PC-3 (cell line): ENCODE measurements at regions not wholly inside any gene's neighbourhood (a gene's known extent, or its start where the extent isn't known, plus 50 kb on each side); places are given as distances from the start of the nearest gene placed in this dataset.

Source experiments
- ATAC-seq: fragments of 200-7000 bp; cut with Tn5 transposase; 2 replicates; pipeline ENCODE4 v1.9.1; 2020; ENCODE audit warnings: mild to moderate bottlenecking, moderate library complexity
- BruUV-seq: library from RNA; stranded (reverse); fragments of 400-500 nt; replicated peaks from 2 replicates; lab custom pipeline; 2021; lab: Mats Ljungman, UMichigan
- CTCF ChIA-PET: fragments of 300-600 bp; sonication (Branson Sonifier 250); formaldehyde crosslinking; loops from one replicate; lab custom pipeline; 2022; ENCODE audit warnings: antibody characterized with exemption; lab: Charles Lee
- POLR2A ChIA-PET: fragments of 300-600 bp; sonication (Branson Sonifier 250); formaldehyde crosslinking; loops from one replicate; lab custom pipeline; 2022; ENCODE audit warnings: antibody characterized with exemption; ENCODE audit not compliant: unreplicated experiment; lab: Charles Lee
- DNase-seq: peaks from one replicate; pipeline ENCODE4 v3.0.0-alpha.2; 2015
- H2AFZ ChIP-seq: fragments of 300-600 bp; sonication (generic); 2 replicates; pipeline ENCODE4 v1.6.0; 2016; ENCODE audit warnings: antibody characterized with exemption, low read length
- H3F3A ChIP-seq: fragments of 300-600 bp; sonication (generic); one replicate; pipeline ENCODE4 v1.6.0; 2017; ENCODE audit warnings: antibody characterized with exemption, low read length, control low read depth, mild to moderate bottlenecking; ENCODE audit not compliant: unreplicated experiment
- H3K27ac ChIP-seq: fragments of 300-600 bp; sonication (generic); 2 replicates; pipeline ENCODE4 v1.5.1; 2016; ENCODE audit warnings: mild to moderate bottlenecking, low read length
- H3K27me3 ChIP-seq: fragments of 300-600 bp; sonication (generic); 2 replicates; pipeline ENCODE4 v1.6.1; 2016; ENCODE audit warnings: low read length, mixed read lengths
- H3K36me3 ChIP-seq: fragments of 300-600 bp; sonication (generic); 2 replicates; pipeline ENCODE4 v1.6.1; 2016; ENCODE audit warnings: low read depth, mixed run types, low read length, mixed read lengths
- H3K4me1 ChIP-seq: fragments of 300-600 bp; sonication (generic); 2 replicates; pipeline ENCODE4 v1.5.1; 2016; ENCODE audit warnings: low read length; ENCODE audit not compliant: insufficient read depth
- H3K4me2 ChIP-seq: fragments of 300-600 bp; sonication (generic); 2 replicates; pipeline ENCODE4 v1.6.0; 2016; ENCODE audit warnings: low read length
- H3K4me3 ChIP-seq: fragments of 300-600 bp; sonication (generic); 2 replicates; pipeline ENCODE4 v1.5.1; 2016; ENCODE audit warnings: mild to moderate bottlenecking, low read length, mixed read lengths
- H3K79me2 ChIP-seq: fragments of 300-600 bp; sonication (generic); 2 replicates; pipeline ENCODE4 v1.6.1; 2017; ENCODE audit warnings: low read length, mixed read lengths
- H3K9ac ChIP-seq: fragments of 300-600 bp; sonication (generic); 2 replicates; pipeline ENCODE4 v1.6.0; 2016; ENCODE audit warnings: mild to moderate bottlenecking, low read length
- H3K9me2 ChIP-seq: fragments of 300-600 bp; sonication (generic); replicated peaks from 2 replicates; pipeline ENCODE4 v1.6.1; 2016; ENCODE audit warnings: mixed run types, low read length, mixed read lengths
- H3K9me3 ChIP-seq: fragments of 300-600 bp; sonication (generic); 2 replicates; pipeline ENCODE4 v1.6.1; 2016; ENCODE audit warnings: low read length, mixed read lengths
- H4K20me1 ChIP-seq: fragments of 300-600 bp; sonication (generic); 2 replicates; pipeline ENCODE4 v1.6.1; 2016; ENCODE audit warnings: low read length, mixed read lengths
- CTCF ChIP-seq: fragments of 300-600 bp; sonication (generic); conservative IDR thresholded peaks from 2 replicates; pipeline ENCODE4 v1.5.1; 2017; ENCODE audit warnings: antibody characterized with exemption, low read depth, mild to moderate bottlenecking, low read length
- EZH2 ChIP-seq: fragments of 300-600 bp; sonication (generic); IDR thresholded peaks from one replicate; pipeline ENCODE4 v1.6.1; 2017; ENCODE audit warnings: antibody characterized with exemption, mild to moderate bottlenecking, low read length; ENCODE audit not compliant: unreplicated experiment
- EZH2phosphoT487 ChIP-seq: fragments of 300-600 bp; sonication (generic); IDR thresholded peaks from 2 replicates; pipeline ENCODE4 v1.6.1; 2018; ENCODE audit warnings: mild to moderate bottlenecking, antibody characterized with exemption, low read length, borderline replicate concordance
- intact Hi-C: fragments of 100-400 bp; cut with micrococcal nuclease; formaldehyde crosslinking; loops from 2 replicates; pipeline ENCODE4 v1.9.0; 2023

DNA sequence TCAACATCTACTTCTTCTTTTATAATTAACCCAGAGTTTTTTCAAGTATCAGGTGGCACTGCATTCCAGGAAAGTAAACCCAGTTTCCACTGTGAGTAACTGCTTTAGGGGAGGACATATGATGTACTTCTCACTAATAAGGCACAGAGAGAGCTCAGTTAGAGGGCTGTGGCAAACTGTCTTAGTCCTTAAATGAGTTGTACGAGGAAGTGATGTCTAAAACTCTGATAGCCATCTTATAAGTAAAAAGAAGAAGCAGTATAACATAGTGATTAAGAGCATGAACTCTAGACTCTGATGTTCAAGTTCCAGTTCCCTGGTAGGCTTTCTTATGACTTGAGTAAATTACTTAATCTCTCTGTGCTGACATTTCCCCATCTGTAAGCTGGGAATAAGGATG is 58.7 kb upstream of the PTGS2 start:
- no TSS peak for BruUV-seq
- ChIA-PET POLR2A (no interaction called here), CTCF (no interaction called here)
- DNase-seq (no peak), ATAC-seq (no peak)
- Histone ChIP-seq H3K27me3 (no peaks in the 10 kb centered on the region), H3K4me2 (no peak overlapping the region), H4K20me1 (no peaks in the 10 kb centered on the region), H3K27ac (no peak overlapping the region), H3K79me2 (no peaks in the 10 kb centered on the region), H3K36me3 (no peaks in the 10 kb centered on the region), H3K9me2 (no peaks in the 10 kb centered on the region), H3F3A (no peaks in the 10 kb centered on the region), H3K4me3 (no peak overlapping the region), H3K4me1 (peaks cover 7% of the 10 kb centered on the region; the same call in 1 of the 2 replicates), H2AFZ (no peak overlapping the region), H3K9ac (no peak overlapping the region), H3K9me3 (no peaks in the 10 kb centered on the region)
- intact Hi-C loops = no loop called here
- no peak for TF ChIP-seq CTCF
- TF ChIP-seq EZH2 = no peak
- TF ChIP-seq EZH2phosphoT487 = no peak

- no peak overlapping the region for H3K4me2 ChIP-seq
- H4K20me1 ChIP-seq = no peaks in the 10 kb centered on the region
- ChIA-PET CTCF (no interaction called here), POLR2A (no interaction called here)
- no peaks in the 10 kb centered on the region for H3F3A ChIP-seq
- H3K9me2 ChIP-seq = no peaks in the 10 kb centered on the region
- no peaks in the 10 kb centered on the region for H3K9me3 ChIP-seq
- no peak overlapping the region for H3K27ac ChIP-seq
- peaks cover 7% of the 10 kb centered on the region; the same call in 1 of the 2 replicates for H3K4me1 ChIP-seq
- no peak for TF ChIP-seq CTCF
- H3K36me3 ChIP-seq = no peaks in the 10 kb centered on the region
- DNase-seq = peak; percentile 19
- no peak for ATAC-seq
- H3K27me3 ChIP-seq = no peaks in the 10 kb centered on the region
- no TSS peak for BruUV-seq
- H3K9ac ChIP-seq = no peak overlapping the region
- intact Hi-C loops = no loop called here
- H3K79me2 ChIP-seq = no peaks in the 10 kb centered on the region
- H3K4me3 ChIP-seq = no peak overlapping the region
- H2AFZ ChIP-seq = no peak overlapping the region
Observed at GRCh38 chr1:186736971-186737685, 56.9 kb upstream of the PTGS2 start.

DNA sequence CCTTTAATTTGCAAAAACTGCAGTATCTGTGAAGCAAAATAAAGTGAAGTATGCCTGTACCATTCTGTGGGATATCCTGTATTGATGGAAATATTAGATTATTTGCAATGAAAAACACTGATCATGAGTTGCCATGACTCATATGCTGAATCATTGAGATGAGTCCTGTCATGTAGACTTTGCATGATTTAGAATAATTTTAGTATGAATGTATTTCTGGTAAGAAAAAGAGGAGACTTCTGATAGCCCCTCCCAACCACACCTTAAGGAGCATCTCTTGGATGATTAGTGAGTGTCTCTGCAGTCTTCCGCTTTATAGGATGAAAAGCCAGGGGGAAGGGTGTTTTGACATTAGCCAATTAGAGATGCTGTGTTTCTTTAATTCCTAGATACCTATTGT is 55.2 kb upstream of the PTGS2 start:
- H3K27me3 ChIP-seq = no peaks in the 10 kb centered on the region
- no peaks in the 10 kb centered on the region for H3K79me2 ChIP-seq
- H3K4me2 ChIP-seq = no peak overlapping the region
- ATAC-seq = no peak
- no peak overlapping the region for H2AFZ ChIP-seq
- no peak for TF ChIP-seq EZH2phosphoT487
- no peak for TF ChIP-seq EZH2
- no peak for TF ChIP-seq CTCF
- no peak overlapping the region for H3K9ac ChIP-seq
- H3K4me3 ChIP-seq = no peak overlapping the region
- no peaks in the 10 kb centered on the region for H3K9me3 ChIP-seq
- no peaks in the 10 kb centered on the region for H3K36me3 ChIP-seq
- H3K4me1 ChIP-seq = peaks cover 7% of the 10 kb centered on the region; the same call in 1 of the 2 replicates
- peak; percentile 53 for DNase-seq
- no peaks in the 10 kb centered on the region for H3F3A ChIP-seq
- no peaks in the 10 kb centered on the region for H3K9me2 ChIP-seq
- no peaks in the 10 kb centered on the region for H4K20me1 ChIP-seq
- CTCF ChIA-PET = no interaction called here
- BruUV-seq = no TSS peak
- intact Hi-C loops = no loop called here
- POLR2A ChIA-PET = no interaction called here
- H3K27ac ChIP-seq = no peak overlapping the region
